Stimulated activated memory B cell treated with anti-CD40 and anti-IgM and Interleukin-4, amounts not matched to agents 10 μg/mL and 1 μg/mL and 100 μg/mL, for 72 hours (primary cell): ENCODE measurements at regions not wholly inside any gene's neighbourhood (a gene's known extent, or its start where the extent isn't known, plus 50 kb on each side); places are given as distances from the start of the nearest gene placed in this dataset.

Experiments
- ATAC-seq: fragments of 150-1000 bp; cut with Tn5 transposase; 2 replicates; pipeline ENCODE4 v1.10.0; 2021
- H3K27ac Mint-ChIP-seq: one replicate; pipeline ENCODE4 v1.8.0; 2022; ENCODE audit warnings: mild to moderate bottlenecking, mixed read lengths
- H3K27me3 Mint-ChIP-seq: one replicate; pipeline ENCODE4 v1.8.0; 2022; ENCODE audit warnings: mixed read lengths
- H3K36me3 Mint-ChIP-seq: one replicate; pipeline ENCODE4 v1.8.0; 2022; ENCODE audit warnings: mixed read lengths
- H3K4me1 Mint-ChIP-seq: one replicate; pipeline ENCODE4 v1.8.0; 2022; ENCODE audit warnings: mixed read lengths
- H3K4me3 Mint-ChIP-seq: one replicate; pipeline ENCODE4 v1.8.0; 2022; ENCODE audit warnings: mild to moderate bottlenecking, moderate library complexity, mixed read lengths
- H3K9me3 Mint-ChIP-seq: one replicate; pipeline ENCODE4 v1.8.0; 2022; ENCODE audit warnings: mixed read lengths

GRCh38 chr13:29963089-29963488 lies 112.7 kb upstream of the UBL3 start:
- ATAC-seq, result no peak
- Mint-ChIP-seq H3K27ac (no peak overlapping the region), H3K4me1 (no peaks in the 10 kb centered on the region), H3K36me3 (peaks cover 3% of the 10 kb centered on the region), H3K27me3 (peaks cover 8% of the 10 kb centered on the region), H3K9me3 (peaks cover 7% of the 10 kb centered on the region), H3K4me3 (no peak overlapping the region)

- H3K9me3 Mint-ChIP-seq, result no peaks in the 10 kb centered on the region
These were observed 110.7 kb upstream of the UBL3 start for GRCh38 chr13:29961036-29961670.

GRCh38 chr13:29959603-29960002 lies 109.2 kb upstream of the UBL3 start:
- no peaks in the 10 kb centered on the region for H3K9me3 Mint-ChIP-seq
- no peak for ATAC-seq
- peaks cover 18% of the 10 kb centered on the region for H3K27me3 Mint-ChIP-seq
- H3K27ac Mint-ChIP-seq, result no peak overlapping the region
- peaks cover 8% of the 10 kb centered on the region for H3K4me1 Mint-ChIP-seq
- H3K4me3 Mint-ChIP-seq, result no peak overlapping the region
- no peaks in the 10 kb centered on the region for H3K36me3 Mint-ChIP-seq

More at GRCh38 chr13:29961036-29961670, 110.7 kb upstream of the UBL3 start:
- no peaks in the 10 kb centered on the region for H3K36me3 Mint-ChIP-seq
- peaks cover 7% of the 10 kb centered on the region for H3K4me1 Mint-ChIP-seq
- H3K4me3 Mint-ChIP-seq, result no peak overlapping the region
- peaks cover 16% of the 10 kb centered on the region for H3K27me3 Mint-ChIP-seq
- no peak overlapping the region for H3K27ac Mint-ChIP-seq
- no peak for ATAC-seq

DNA sequence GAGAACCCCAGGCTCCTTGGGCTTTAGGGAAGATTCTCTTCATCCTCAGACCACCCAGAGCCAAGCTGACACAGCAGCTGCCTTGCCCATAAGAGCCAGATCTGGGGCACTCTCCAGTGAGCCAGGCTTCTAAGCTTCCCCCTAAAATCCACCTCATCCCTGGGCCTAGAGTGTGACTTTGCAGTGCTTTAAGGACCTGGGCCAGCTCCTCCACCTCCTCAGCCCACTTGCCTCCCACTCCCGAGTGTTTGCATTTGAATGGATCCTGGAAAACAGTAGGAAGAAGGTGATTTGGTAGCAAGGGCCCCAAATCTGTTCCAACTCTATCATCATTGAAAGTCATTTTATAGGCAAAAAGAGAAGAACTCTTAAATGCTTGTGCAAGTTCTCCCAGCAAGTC lies 108.7 kb upstream of the UBL3 start:
- Mint-ChIP-seq H3K27me3 (peaks cover 18% of the 10 kb centered on the region), H3K36me3 (no peaks in the 10 kb centered on the region), H3K9me3 (no peaks in the 10 kb centered on the region), H3K4me3 (no peak overlapping the region), H3K27ac (no peak overlapping the region), H3K4me1 (peaks cover 14% of the 10 kb centered on the region)
- no peak for ATAC-seq

DNA sequence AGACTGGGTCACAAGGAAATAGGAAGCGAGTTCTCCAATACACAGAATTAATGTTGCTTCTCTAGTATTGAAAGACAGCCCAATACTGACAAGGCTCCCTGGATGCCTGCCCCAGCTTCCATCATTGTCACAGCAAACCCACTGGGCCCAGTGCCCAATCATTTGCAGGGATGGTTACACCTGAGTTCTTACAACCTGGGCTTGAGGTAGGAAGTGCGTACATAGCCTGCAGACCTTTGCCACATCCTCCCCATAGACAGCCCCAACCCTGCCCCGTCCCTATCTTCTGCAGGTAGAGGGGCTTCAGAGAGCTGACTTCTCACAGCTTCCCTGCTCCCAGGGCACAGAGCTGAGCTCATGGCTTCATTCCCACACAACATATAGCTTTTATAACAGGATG lies 108.1 kb upstream of the UBL3 start:
- ATAC-seq, result no peak
- H3K4me1 Mint-ChIP-seq, result peaks cover 19% of the 10 kb centered on the region
- no peak overlapping the region for H3K27ac Mint-ChIP-seq
- H3K4me3 Mint-ChIP-seq, result no peak overlapping the region
- no peaks in the 10 kb centered on the region for H3K36me3 Mint-ChIP-seq
- H3K27me3 Mint-ChIP-seq, result peaks cover 24% of the 10 kb centered on the region
- H3K9me3 Mint-ChIP-seq, result no peaks in the 10 kb centered on the region

GRCh38 chr13:29957320-29957719 lies 106.9 kb upstream of the UBL3 start:
- Mint-ChIP-seq H3K36me3 (no peaks in the 10 kb centered on the region), H3K27me3 (peaks cover 25% of the 10 kb centered on the region), H3K27ac (no peak overlapping the region), H3K4me3 (no peak overlapping the region), H3K4me1 (peaks cover 19% of the 10 kb centered on the region), H3K9me3 (no peaks in the 10 kb centered on the region)
- ATAC-seq, result no peak

- Mint-ChIP-seq H3K36me3 (no peaks in the 10 kb centered on the region), H3K27ac (no peak overlapping the region), H3K27me3 (peaks cover 25% of the 10 kb centered on the region), H3K4me3 (no peak overlapping the region), H3K9me3 (no peaks in the 10 kb centered on the region), H3K4me1 (peaks cover 19% of the 10 kb centered on the region)
- peak; percentile 35 for ATAC-seq
These were observed 106.4 kb upstream of the UBL3 start for GRCh38 chr13:29956853-29957252.

DNA sequence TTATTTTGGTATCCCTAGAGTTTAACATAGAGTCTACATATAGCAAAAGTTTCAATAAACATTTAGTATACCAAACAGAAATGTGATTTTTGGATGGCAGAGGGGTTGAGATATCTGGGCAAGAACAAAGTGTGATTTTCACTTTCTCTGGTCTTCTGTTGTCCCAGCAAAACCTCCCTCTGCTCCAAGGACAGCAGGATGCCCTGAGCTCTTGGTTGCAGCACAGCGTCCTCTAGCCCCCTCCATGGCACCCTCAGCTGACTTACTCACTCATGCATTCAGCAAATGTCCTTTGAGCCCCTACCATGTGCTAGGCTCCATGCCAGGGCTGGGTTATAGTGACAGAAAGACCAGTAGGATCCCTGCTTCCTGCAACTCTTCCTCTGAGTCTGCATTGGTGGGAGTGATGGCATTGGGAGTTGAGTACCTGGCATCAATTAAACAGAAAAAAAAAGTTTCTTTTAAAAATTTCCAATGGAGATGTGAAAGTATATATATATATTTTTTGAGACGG lies 104.8 kb upstream of the UBL3 start:
- Mint-ChIP-seq H3K27ac (no peak overlapping the region), H3K4me3 (no peak overlapping the region), H3K9me3 (no peaks in the 10 kb centered on the region), H3K36me3 (no peaks in the 10 kb centered on the region), H3K27me3 (peaks cover 27% of the 10 kb centered on the region), H3K4me1 (peaks cover 19% of the 10 kb centered on the region)
- ATAC-seq, result no peak

DNA sequence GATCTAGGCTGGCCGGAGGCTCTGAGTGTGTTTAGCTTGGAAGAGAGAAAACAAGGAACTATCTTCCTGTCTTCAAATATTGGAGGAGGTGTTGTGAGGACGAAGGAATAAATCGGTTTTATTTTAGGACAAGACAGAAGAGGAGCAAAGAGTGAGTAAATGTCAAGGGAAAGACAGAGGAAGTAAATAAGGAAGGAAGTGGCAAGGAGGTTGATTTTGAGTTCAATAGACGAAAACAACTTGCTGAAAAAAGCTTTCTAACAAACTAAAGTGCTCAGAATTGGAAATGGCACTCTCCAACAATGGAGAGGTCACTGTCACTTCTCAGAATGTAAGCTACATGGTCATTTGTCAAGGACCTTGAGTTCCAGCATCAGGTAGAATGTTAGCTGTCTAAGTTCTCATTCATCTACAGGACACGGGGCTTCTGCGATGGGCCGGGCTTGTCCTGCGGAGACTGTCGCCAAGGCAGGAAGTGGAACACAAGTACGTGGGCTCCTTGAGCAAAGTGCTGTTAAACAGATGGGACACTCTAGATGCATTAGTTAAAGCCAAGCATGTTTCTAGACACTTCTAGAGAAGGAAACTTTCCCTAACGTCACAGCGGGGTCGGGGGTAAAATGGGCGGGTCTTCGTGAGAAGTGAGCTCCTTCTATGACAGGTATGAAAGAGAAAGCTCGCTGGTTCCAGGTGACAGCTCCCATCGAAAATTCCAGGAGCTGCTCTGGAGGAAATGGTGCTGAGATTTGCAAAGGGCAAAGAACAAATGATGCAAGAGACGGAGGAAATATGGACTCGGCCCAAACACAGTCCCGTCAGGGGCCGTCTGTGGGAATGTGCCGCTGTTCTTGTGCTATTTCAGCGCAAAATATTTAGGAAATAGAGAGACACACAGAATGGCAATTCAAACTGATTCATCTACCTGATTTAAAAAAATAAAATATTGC lies 103.9 kb upstream of the UBL3 start:
- peak overlapping the region; percentile 8 for H3K27ac Mint-ChIP-seq
- H3K27me3 Mint-ChIP-seq, result peaks cover 36% of the 10 kb centered on the region
- peaks cover 19% of the 10 kb centered on the region for H3K4me1 Mint-ChIP-seq
- peak overlapping the region; percentile 10 for H3K4me3 Mint-ChIP-seq
- no peak for ATAC-seq
- H3K36me3 Mint-ChIP-seq, result no peaks in the 10 kb centered on the region
- no peaks in the 10 kb centered on the region for H3K9me3 Mint-ChIP-seq

DNA sequence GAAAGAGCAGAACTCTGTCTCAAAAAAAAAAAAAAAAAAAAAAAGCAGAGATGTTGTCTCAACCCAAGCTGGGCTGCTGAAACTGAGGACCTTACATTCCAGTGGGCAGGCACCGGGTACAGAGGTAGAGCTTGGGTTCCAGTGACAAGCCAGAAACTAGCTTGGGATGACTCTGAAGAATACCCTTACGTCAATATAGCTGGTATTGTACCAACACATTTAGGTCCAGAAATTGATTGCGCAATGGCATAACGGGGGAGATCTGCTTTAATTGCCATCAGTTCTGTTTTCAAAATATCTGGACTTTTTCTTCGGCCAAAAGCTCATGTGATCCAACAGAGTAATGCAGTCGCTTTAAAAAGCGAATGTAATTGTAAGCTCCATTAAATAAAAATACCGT lies 103.1 kb upstream of the UBL3 start:
- peaks cover 39% of the 10 kb centered on the region for H3K27me3 Mint-ChIP-seq
- no peak for ATAC-seq

GRCh38 chr13:29952245-29952644 lies 101.8 kb upstream of the UBL3 start:
- no peak overlapping the region for H3K27ac Mint-ChIP-seq
- peaks cover 39% of the 10 kb centered on the region for H3K27me3 Mint-ChIP-seq
- no peak for ATAC-seq
- no peaks in the 10 kb centered on the region for H3K36me3 Mint-ChIP-seq
- no peaks in the 10 kb centered on the region for H3K9me3 Mint-ChIP-seq
- peaks cover 19% of the 10 kb centered on the region for H3K4me1 Mint-ChIP-seq
- H3K4me3 Mint-ChIP-seq, result no peak overlapping the region

More for the DNA sequence above, 103.1 kb upstream of the UBL3 start:
- Mint-ChIP-seq H3K4me1 (peaks cover 19% of the 10 kb centered on the region), H3K9me3 (no peaks in the 10 kb centered on the region), H3K4me3 (no peak overlapping the region), H3K36me3 (no peaks in the 10 kb centered on the region), H3K27ac (peak overlapping the region; percentile 8)

DNA sequence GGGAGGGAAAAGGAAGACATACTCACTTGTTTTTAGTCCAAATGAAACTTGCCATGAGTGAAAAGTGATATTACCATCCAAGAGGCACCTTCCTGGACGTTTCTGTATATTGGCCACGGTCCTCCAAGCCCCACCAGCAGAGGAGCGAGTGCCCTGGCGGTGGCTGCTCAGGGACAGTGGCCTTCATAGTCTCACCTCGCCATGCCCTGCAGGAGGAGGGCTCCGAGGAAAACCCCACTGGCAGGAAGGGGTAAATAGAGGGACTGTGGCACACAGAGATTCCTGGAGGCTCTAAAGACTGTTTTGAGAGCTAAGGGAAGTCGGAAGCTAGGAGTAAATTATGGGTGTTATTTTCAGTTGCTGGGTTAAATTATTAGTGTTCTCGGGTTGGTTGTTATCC lies 98.4 kb upstream of the UBL3 start:
- H3K27me3 Mint-ChIP-seq, result peaks cover 18% of the 10 kb centered on the region
- no peak overlapping the region for H3K4me3 Mint-ChIP-seq
- peaks cover 2% of the 10 kb centered on the region for H3K4me1 Mint-ChIP-seq
- no peak overlapping the region for H3K27ac Mint-ChIP-seq
- ATAC-seq, result no peak
- H3K36me3 Mint-ChIP-seq, result no peaks in the 10 kb centered on the region
- no peaks in the 10 kb centered on the region for H3K9me3 Mint-ChIP-seq

GRCh38 chr13:29948244-29948643 lies 97.8 kb upstream of the UBL3 start:
- Mint-ChIP-seq H3K27me3 (peaks cover 14% of the 10 kb centered on the region), H3K9me3 (no peaks in the 10 kb centered on the region), H3K4me1 (no peaks in the 10 kb centered on the region), H3K27ac (no peak overlapping the region), H3K4me3 (no peak overlapping the region), H3K36me3 (no peaks in the 10 kb centered on the region)
- no peak for ATAC-seq

- Mint-ChIP-seq H3K27me3 (peaks cover 14% of the 10 kb centered on the region), H3K4me1 (no peaks in the 10 kb centered on the region), H3K9me3 (no peaks in the 10 kb centered on the region), H3K27ac (no peak overlapping the region), H3K4me3 (no peak overlapping the region), H3K36me3 (no peaks in the 10 kb centered on the region)
- ATAC-seq, result no peak
These were observed 97.4 kb upstream of the UBL3 start for GRCh38 chr13:29947839-29948238.

GRCh38 chr13:29946093-29946492 lies 95.7 kb upstream of the UBL3 start:
- Mint-ChIP-seq H3K36me3 (no peaks in the 10 kb centered on the region), H3K4me1 (no peaks in the 10 kb centered on the region), H3K9me3 (no peaks in the 10 kb centered on the region), H3K4me3 (no peak overlapping the region), H3K27me3 (peaks cover 14% of the 10 kb centered on the region), H3K27ac (no peak overlapping the region)
- ATAC-seq, result no peak

DNA sequence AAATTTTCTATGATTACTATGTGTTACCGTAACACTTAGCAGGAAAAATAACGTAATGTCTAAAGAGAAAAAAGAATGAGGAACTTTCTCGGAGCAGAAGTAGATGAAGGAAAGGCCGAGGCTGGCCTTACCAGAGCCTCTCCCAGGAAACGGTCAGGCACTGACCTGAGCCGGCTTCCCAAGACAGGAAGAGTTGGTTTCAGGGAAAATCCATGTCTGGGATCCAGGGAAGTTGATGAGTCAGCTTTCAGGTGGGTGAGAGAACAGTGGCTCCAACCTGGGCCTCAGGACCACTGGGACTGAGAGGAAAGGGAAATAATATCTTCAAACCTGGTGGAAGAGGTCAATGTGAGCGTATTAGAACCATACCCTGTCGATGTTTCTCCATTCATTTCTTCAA lies 93.3 kb upstream of the UBL3 start:
- no peak overlapping the region for H3K27ac Mint-ChIP-seq
- H3K9me3 Mint-ChIP-seq, result no peaks in the 10 kb centered on the region
- no peaks in the 10 kb centered on the region for H3K36me3 Mint-ChIP-seq
- no peak overlapping the region for H3K4me3 Mint-ChIP-seq
- no peak for ATAC-seq
- H3K4me1 Mint-ChIP-seq, result no peaks in the 10 kb centered on the region
- H3K27me3 Mint-ChIP-seq, result no peaks in the 10 kb centered on the region
